Uterus (tissue), 3 donors: ENCODE measurements at regions not wholly inside any gene's neighbourhood (a gene's known extent, or its start where the extent isn't known, plus 50 kb on each side); places are given as distances from the start of the nearest gene placed in this dataset.

ENCODE experiments used
- DNase-seq, 2 donors: peaks; one replicate each; pipeline ENCODE4 v3.0.0-alpha.2; 2019 to 2020
- H3K27ac ChIP-seq, 2 donors: fragments of 200-600 bp; sonication (generic); 1 replicate in 1 of 2; 2 replicates in 1 of 2; pipeline ENCODE4 v1.5.1; 2016 to 2018
- H3K27me3 ChIP-seq, 2 donors: fragments of 200-600 bp; sonication (generic); one replicate each; pipeline ENCODE4 v1.5.1; 2018 to 2019; ENCODE audit warnings: control low read depth in 1 of 2
- H3K36me3 ChIP-seq, 2 donors: fragments of 200-600 bp; sonication (generic); one replicate each; pipeline ENCODE4 v1.5.1; 2019; ENCODE audit warnings: control low read depth in 1 of 2
- H3K4me1 ChIP-seq, 2 donors: fragments of 200-600 bp; sonication (generic); one replicate each; pipeline ENCODE4 v1.5.1; 2018 to 2019; ENCODE audit warnings: control low read depth in 1 of 2
- H3K4me3 ChIP-seq, 2 donors: fragments of 200-600 bp; sonication (generic); 1 replicate in 1 of 2; 2 replicates in 1 of 2; pipeline ENCODE4 v1.5.1; 2018 to 2019; ENCODE audit warnings: mild to moderate bottlenecking in 1 of 2
- H3K9me3 ChIP-seq, 2 donors: fragments of 200-600 bp; sonication (generic); one replicate each; pipeline ENCODE4 v1.5.1; 2019; ENCODE audit warnings: control low read depth in 1 of 2
- CTCF ChIP-seq, 4 experiments: fragments of 200-600 bp in 2 of 4; fragments of 450-650 bp in 2 of 4; sonication (generic) in 2 of 4; IDR thresholded peaks; one replicate each; pipeline ENCODE4 v1.5.1; 2016 to 2019; ENCODE audit warnings: antibody characterized with exemption in 4 of 4, mild to moderate bottlenecking in 2 of 4, moderate library complexity in 1 of 4
- POLR2A ChIP-seq, 2 donors: fragments of 450-650 bp; IDR thresholded peaks; one replicate each; pipeline ENCODE4 v1.6.1; 2016; ENCODE audit warnings: antibody characterized with exemption in 2 of 2, mild to moderate bottlenecking in 1 of 2, moderate library complexity in 1 of 2
- intact Hi-C: fragments of 100-400 bp; cut with DNase I; formaldehyde crosslinking; loops from one replicate; pipeline ENCODE4 v1.15.1; 2023; ENCODE audit warnings: low total_unique reads
- donor health status: DM: yes; HTN: yes; CAD: no.

GRCh38 chr3:56997675-56998074 lies 62.8 kb upstream of the SPATA12 start:
- intact Hi-C loops, result loop anchor here (10.0 kb wide), 1 partner anchor 77 kb away; no protein-coding TSS in a partner anchor
- H3K4me3 ChIP-seq, result no peak overlapping the region
- H3K36me3 ChIP-seq, result no peaks in the 10 kb centered on the region
- DNase-seq, result no peak
- TF ChIP-seq POLR2A (IDR thresholded peaks at IDR 0.05) (no peak), CTCF (IDR thresholded peaks at IDR 0.05) (no peak)
- H3K9me3 ChIP-seq, result no peaks in the 10 kb centered on the region
- peaks cover 6 to 12% of the 10 kb centered on the region in 2 donors for H3K4me1 ChIP-seq
- peak overlapping the region; percentile 56 to 67 for H3K27ac ChIP-seq
- no peaks in the 10 kb centered on the region for H3K27me3 ChIP-seq

GRCh38 chr3:56997041-56997440 lies 63.4 kb upstream of the SPATA12 start:
- Histone ChIP-seq H3K9me3 (no peaks in the 10 kb centered on the region), H3K27me3 (no peaks in the 10 kb centered on the region), H3K27ac (peak overlapping the region; percentile 56), H3K4me1 (peaks cover 6 to 12% of the 10 kb centered on the region in 2 donors), H3K4me3 (no peak overlapping the region), H3K36me3 (no peaks in the 10 kb centered on the region)
- DNase-seq, result no peak
- intact Hi-C loops, result loop anchor here (10.0 kb wide), 1 partner anchor 78 kb away; no protein-coding TSS in a partner anchor
- TF ChIP-seq CTCF (IDR thresholded peaks at IDR 0.05) (no peak), POLR2A (IDR thresholded peaks at IDR 0.05) (no peak)

GRCh38 chr3:56994391-56994790 lies 66.1 kb upstream of the SPATA12 start:
- no peak for TF ChIP-seq POLR2A (IDR thresholded peaks at IDR 0.05)
- intact Hi-C loops, result loop anchor here (10.0 kb wide), 1 partner anchor 80 kb away; no protein-coding TSS in a partner anchor
- no peak overlapping the region for H3K4me3 ChIP-seq
- no peaks in the 10 kb centered on the region for H3K36me3 ChIP-seq
- H3K9me3 ChIP-seq, result no peaks in the 10 kb centered on the region
- no peak overlapping the region for H3K27ac ChIP-seq
- DNase-seq, result no peak
- peaks cover 6 to 12% of the 10 kb centered on the region in 2 donors for H3K4me1 ChIP-seq
- H3K27me3 ChIP-seq, result no peaks in the 10 kb centered on the region

GRCh38 chr3:56990641-56991015 lies 69.8 kb upstream of the SPATA12 start:
- intact Hi-C loops, result loop anchor here (10.0 kb wide), 1 partner anchor 84 kb away; no protein-coding TSS in a partner anchor
- TF ChIP-seq CTCF (IDR thresholded peaks at IDR 0.05), result no peak
- no peaks in the 10 kb centered on the region for H3K9me3 ChIP-seq
- H3K4me3 ChIP-seq, result no peak overlapping the region
- H3K4me1 ChIP-seq, result peaks cover 0 to 4% of the 10 kb centered on the region in 2 donors
- no peaks in the 10 kb centered on the region for H3K27me3 ChIP-seq
- H3K27ac ChIP-seq, result no peak overlapping the region
- H3K36me3 ChIP-seq, result no peaks in the 10 kb centered on the region
- no peak for DNase-seq

- H3K36me3 ChIP-seq, result no peaks in the 10 kb centered on the region
- H3K27me3 ChIP-seq, result no peaks in the 10 kb centered on the region
- peaks cover 0 to 4% of the 10 kb centered on the region in 2 donors for H3K4me1 ChIP-seq
- no peak for DNase-seq
- no peak overlapping the region for H3K4me3 ChIP-seq
- intact Hi-C loops, result loop anchor here (5.0 to 10.0 kb wide), 3 partner anchors 85 to 288 kb away; partner anchors contain the start of gene ARHGEF3
- H3K27ac ChIP-seq, result peak overlapping the region in 1 of 2 donors; percentile 78
- TF ChIP-seq POLR2A (IDR thresholded peaks at IDR 0.05) (no peak), CTCF (IDR thresholded peaks at IDR 0.05) (no peak)
- no peaks in the 10 kb centered on the region for H3K9me3 ChIP-seq
Observed at GRCh38 chr3:56989977-56990640, 70.4 kb upstream of the SPATA12 start.
